GM18519 (cell line): ENCODE measurements at regions not wholly inside any gene's neighbourhood (a gene's known extent, or its start where the extent isn't known, plus 50 kb on each side); places are given as distances from the start of the nearest gene placed in this dataset.

Source experiments
- ATAC-seq: cut with Tn5 transposase; IDR thresholded peaks from one replicate; pipeline ENCODE4 v1.9.1; 2021; ENCODE audit warnings: mild to moderate bottlenecking, moderate library complexity; ENCODE audit not compliant: unreplicated experiment, low FRiP score

- no peak for ATAC-seq
Measured at GRCh38 chr9:108104991-108105390, 615.4 kb upstream of the KLF4 start.

GRCh38 chr9:108103046-108103693 lies 613.6 kb upstream of the KLF4 start:
- ATAC-seq = no peak

GRCh38 chr9:108101410-108101809 lies 611.8 kb upstream of the KLF4 start:
- ATAC-seq = no peak

GRCh38 chr9:108100571-108100970 lies 611.0 kb upstream of the KLF4 start:
- no peak for ATAC-seq

- ATAC-seq = no peak
Measured at GRCh38 chr9:108099854-108100253, 610.3 kb upstream of the KLF4 start.

- ATAC-seq = no peak
Measured at GRCh38 chr9:108095496-108095895, 605.9 kb upstream of the KLF4 start.

GRCh38 chr9:108094676-108094993 lies 605.1 kb upstream of the KLF4 start:
- ATAC-seq = no peak

- ATAC-seq = no peak
Measured at GRCh38 chr9:108093773-108094675, 604.5 kb upstream of the KLF4 start.

GRCh38 chr9:108088916-108089315 lies 599.3 kb upstream of the KLF4 start:
- no peak for ATAC-seq

GRCh38 chr9:108087781-108088180 lies 598.2 kb upstream of the KLF4 start:
- ATAC-seq = no peak

GRCh38 chr9:108086624-108087023 lies 597.1 kb upstream of the KLF4 start:
- no peak for ATAC-seq

- ATAC-seq = no peak
Measured at GRCh38 chr9:108085294-108085693, 595.7 kb upstream of the KLF4 start.

- ATAC-seq = no peak
Measured at GRCh38 chr9:108083796-108084352, 594.3 kb upstream of the KLF4 start.

- no peak for ATAC-seq
Measured at GRCh38 chr9:108083160-108083750, 593.7 kb upstream of the KLF4 start.

- no peak for ATAC-seq
Measured at GRCh38 chr9:108081112-108081511, 591.5 kb upstream of the KLF4 start.

- no peak for ATAC-seq
Measured at GRCh38 chr9:108080285-108080684, 590.7 kb upstream of the KLF4 start.

- ATAC-seq = no peak
Measured at GRCh38 chr9:108078811-108079210, 589.2 kb upstream of the KLF4 start.

- ATAC-seq = no peak
Measured at GRCh38 chr9:108078375-108078774, 588.8 kb upstream of the KLF4 start.

- no peak for ATAC-seq
Measured at GRCh38 chr9:108077556-108077955, 588.0 kb upstream of the KLF4 start.

GRCh38 chr9:108074900-108075299 lies 585.3 kb upstream of the KLF4 start:
- ATAC-seq = no peak

GRCh38 chr9:108073823-108074222 lies 584.3 kb upstream of the KLF4 start:
- ATAC-seq = no peak
